Left colon (tissue), 2 donors: ENCODE measurements at regions not wholly inside any gene's neighbourhood (a gene's known extent, or its start where the extent isn't known, plus 50 kb on each side); places are given as distances from the start of the nearest gene placed in this dataset.

ENCODE experiments used
- ATAC-seq: fragments of 200-7000 bp; cut with Tn5 transposase; one replicate; pipeline ENCODE4 v1.9.1; 2020; ENCODE audit warnings: mild to moderate bottlenecking, moderate library complexity
- DNase-seq, 2 donors: peaks; one replicate each; pipeline ENCODE4 v3.0.0-alpha.2; 2020
- intact Hi-C, 2 donors: fragments of 100-400 bp; cut with DNase I in 1 of 2; cut with micrococcal nuclease in 1 of 2; formaldehyde crosslinking; loops; one replicate each; pipeline versions ENCODE4 v1.11.2 to v1.14.0; 2022; cut with DNase I, micrococcal nuclease
- donor health status: DM: no; HTN: no; CAD: no.
- donor health status: DM: yes; HTN: yes; CAD: no.

GRCh38 chr7:156028521-156028920 is 216.3 kb upstream of the SHH start:
- no peak for DNase-seq
- no peak for ATAC-seq
- intact Hi-C loops = no loop called here

DNA sequence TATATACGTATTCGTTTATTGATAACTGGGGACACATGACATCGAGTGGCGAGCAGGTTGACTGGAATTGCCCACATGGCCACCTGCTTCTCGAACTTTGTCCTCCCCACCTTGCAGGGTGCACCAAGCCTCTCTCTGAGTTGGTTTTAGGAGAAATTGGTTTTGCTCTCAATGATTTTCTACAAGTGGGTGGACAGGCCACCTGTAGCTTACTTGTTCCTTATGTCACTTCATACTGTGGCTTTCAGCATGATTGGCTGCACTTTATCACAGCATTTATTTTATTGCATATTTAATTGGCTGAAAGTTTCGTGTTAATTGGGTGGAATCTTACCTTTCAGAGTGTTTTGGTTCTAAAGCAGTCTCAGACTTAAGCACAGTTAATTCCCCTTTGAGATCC is 215.6 kb upstream of the SHH start:
- intact Hi-C loops = no loop called here
- ATAC-seq (no peak), DNase-seq (no peak)

GRCh38 chr7:156026603-156027002 is 214.3 kb upstream of the SHH start:
- DNase-seq (no peak), ATAC-seq (no peak)
- intact Hi-C loops = no loop called here

DNA sequence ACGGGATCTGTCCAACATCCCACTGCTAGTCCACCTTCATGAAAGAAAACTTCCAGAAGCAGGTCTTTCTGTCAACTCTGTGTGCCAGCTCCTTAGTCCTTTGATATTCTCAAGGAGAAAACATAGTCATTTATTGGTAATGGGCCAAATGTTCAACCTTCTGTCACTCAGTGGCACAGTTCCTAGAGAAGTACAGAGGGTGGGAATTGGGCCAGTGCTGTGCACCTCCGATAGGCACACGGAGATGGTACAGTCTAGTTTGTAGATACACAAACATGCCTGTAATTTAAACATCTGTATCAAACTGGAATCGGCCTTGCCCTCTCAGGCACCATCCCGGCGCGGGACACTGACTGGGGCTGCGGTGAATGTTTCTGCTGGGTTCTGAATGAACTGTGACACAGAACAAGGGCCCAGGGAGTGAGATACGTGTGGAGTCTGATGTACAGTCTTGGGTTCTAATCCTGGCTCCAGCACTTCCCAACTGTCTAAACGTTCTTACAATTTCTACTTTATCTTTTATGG is 213.9 kb upstream of the SHH start:
- ATAC-seq (no peak), DNase-seq (no peak)
- intact Hi-C loops = no loop called here

GRCh38 chr7:156025675-156026074 is 213.4 kb upstream of the SHH start:
- ATAC-seq (no peak), DNase-seq (no peak)
- intact Hi-C loops = no loop called here

GRCh38 chr7:156024201-156024600 is 211.9 kb upstream of the SHH start:
- intact Hi-C loops = no loop called here
- DNase-seq (no peak), ATAC-seq (no peak)

DNA sequence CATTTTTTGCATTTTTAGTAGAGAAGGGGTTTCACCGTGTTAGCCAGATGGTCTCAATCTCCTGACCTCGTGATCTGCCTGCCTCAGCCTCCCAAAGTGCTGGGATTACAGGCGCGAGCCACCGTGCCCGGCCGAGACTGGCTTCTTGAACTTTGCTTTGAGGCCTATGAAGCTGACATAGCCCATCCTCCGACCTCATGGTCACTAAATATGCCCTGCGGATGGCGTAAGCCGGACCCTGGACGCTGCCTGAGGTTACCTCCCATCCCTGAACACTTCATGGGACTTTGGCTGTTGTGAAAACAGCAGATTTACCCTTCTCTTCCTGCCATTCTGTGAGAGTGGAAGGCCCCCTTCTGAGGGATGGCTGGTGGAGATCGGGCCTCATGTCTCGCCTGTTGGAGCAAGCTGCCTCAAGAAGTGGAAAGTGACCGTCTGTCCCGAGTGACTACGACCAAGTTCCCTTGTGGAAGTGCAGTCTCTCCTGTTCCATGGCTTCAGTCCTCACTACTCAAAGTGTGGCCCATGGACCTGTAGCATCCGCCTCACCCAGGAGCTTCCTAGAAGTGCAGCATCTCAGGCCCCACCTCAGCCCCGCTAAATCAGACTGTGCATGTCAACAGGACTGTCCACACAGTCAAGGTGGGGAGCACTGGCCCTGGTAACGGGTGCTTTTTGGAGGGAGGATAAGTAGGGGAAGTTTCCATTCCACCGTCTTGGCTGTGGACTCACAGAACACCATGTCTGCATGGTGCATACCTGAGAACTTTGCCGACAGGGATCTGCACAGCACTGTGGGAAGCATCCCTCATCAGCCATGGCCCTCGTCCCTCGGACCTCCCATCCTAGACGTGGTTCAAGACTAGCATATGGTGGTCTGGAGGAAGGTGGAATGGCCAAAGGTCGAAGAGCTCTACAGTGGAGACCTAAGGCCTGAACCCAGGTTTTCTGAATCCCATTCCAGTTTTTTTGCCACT is 210.5 kb upstream of the SHH start:
- ATAC-seq = no peak
- intact Hi-C loops = no loop called here
- DNase-seq = no peak

- intact Hi-C loops = no loop called here
- no peak for ATAC-seq
- no peak for DNase-seq
Observed at GRCh38 chr7:156021471-156021870, 209.2 kb upstream of the SHH start.

DNA sequence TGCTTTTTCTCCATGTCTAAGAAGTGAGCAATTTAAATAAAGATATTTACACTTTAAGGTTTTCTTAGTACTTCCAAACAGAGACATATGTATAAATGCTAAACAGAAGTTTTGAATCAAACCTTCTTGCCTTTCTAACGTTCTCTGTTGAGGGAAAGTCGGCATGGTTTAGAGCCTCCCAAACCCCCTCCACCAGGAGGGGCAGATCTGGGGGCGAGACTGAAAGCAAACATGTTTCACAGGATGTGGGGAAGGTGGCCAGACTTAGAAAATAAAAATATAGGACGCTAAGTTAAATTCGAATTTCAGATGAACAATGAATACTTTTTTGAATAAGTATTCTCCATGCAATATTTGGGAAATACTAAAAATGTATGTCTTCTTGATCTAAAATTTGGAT is 208.3 kb upstream of the SHH start:
- intact Hi-C loops = no loop called here
- ATAC-seq (no peak), DNase-seq (no peak)

DNA sequence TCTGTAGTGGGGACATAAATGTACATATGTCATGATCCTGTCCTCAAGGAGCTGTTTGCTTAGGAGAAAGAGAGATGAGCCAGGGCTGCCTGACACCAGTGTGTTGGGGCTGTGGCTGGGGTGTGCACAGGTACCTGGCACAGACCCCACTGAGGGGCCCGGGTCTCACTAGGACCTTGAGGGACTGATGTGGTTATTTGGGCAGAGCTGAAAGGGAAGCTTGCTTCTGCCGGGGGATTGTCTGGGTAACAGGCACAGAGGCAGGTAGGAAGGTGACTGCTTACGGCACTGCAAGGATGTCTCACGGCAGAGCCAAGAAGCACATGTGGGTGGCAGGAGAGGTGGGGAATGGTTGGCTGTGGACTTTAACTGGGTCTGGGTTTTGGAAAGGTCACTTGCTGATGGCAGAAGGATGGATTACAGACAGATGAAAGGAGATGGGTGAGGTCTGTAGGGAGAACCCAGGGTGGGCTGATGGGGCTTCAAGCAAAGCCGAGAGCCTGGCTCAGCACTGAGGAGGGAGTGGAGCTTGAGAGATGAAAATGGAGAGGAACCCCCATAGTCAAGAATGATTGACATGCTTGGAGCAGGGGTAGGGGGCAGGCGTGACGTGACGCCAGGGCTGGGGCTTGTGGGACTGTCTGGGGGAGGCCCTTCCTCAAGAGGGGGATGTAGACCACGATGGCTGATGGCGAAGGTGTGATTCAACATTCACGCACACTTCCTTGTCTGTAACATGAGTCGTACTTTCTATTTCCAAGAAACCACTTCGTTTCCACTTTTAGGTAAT is 207.7 kb upstream of the SHH start:
- ATAC-seq (no peak), DNase-seq (no peak)
- intact Hi-C loops = no loop called here

- DNase-seq (no peak), ATAC-seq (no peak)
- intact Hi-C loops = no loop called here
Observed at GRCh38 chr7:156019308-156019707, 207.0 kb upstream of the SHH start.

DNA sequence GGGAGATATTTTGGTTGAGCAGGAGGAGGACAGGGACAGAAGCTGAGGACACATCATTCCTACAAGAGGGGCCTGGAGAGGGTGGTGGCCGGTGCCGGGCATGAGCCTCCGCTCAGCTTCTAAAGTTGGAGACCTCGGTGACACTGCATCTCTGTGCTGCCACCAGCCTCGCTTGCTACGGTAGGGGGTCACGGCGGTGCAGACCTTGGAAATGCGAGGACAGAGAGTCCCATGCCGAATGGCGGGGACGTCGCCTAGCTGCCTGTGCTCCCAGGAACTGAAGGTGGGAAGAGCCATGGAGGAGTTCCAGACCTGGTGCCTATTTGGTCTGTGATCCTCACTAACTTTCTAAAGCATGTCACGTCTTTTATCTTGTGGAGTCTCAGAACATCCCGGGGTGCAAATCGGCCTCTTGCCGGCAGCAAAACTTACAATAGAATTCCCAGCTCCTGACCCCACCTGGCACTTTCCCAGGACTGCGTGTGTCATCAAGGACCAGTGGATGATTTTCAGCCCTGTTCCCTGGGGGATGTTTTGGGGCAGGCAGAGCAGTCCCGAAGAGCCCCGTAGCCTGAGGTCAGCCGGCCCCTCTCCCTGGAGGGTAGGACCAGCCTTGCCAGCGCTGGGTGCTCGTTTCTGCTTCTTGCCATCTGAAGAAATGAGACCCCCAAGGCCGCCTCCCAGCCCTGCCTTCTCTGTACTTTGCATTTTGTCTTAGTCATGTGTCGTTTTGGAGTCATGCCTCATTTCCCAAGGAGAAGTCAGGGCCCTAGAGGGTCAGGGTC is 205.8 kb upstream of the SHH start:
- DNase-seq (no peak), ATAC-seq (no peak)
- intact Hi-C loops = no loop called here

GRCh38 chr7:156017431-156017830 is 205.2 kb upstream of the SHH start:
- ATAC-seq = no peak
- no peak for DNase-seq
- intact Hi-C loops = no loop called here

GRCh38 chr7:156015237-156016020 is 203.2 kb upstream of the SHH start:
- DNase-seq = no peak
- ATAC-seq = no peak
- intact Hi-C loops = no loop called here

DNA sequence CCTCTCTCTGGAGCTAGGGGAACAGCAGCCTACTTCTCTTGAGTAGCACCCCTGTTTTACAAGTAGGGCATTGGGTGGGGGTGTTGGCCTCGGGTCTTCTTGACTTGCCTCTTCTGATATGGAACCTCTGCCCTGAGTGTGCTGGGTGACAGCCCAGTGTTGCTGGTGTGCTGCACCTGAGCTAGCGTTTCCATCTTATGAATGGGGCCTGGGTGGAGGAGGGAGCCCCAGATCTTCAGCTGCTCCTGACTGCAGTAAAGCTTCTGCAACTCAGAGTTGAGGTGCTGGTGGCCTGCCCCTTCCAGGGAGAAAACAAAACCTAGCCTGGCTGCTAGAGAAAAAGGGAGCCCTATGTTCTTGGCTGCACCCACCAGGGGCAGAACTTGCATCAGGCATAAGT is 202.5 kb upstream of the SHH start:
- intact Hi-C loops = no loop called here
- ATAC-seq = no peak
- DNase-seq = no peak

DNA sequence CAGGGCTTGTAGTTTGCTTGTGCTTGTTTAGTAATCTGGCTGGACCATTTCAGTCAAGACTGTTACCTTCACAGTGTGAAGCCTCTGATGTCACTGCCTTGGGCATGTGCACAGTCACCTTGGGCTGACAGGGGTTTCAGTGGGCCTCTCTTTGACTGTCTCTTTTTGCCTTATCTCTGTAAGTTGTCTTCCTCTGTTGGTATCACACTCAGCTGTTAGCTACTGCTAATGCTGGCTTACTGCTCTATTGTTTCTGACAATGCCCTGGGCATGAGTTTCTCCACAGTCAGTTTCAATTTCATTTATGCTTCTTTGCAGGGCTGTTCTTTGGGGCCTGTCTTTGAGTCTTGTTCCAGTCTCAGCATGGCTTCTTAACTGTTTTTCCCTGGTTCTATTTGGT is 201.9 kb upstream of the SHH start:
- intact Hi-C loops = no loop called here
- no peak for DNase-seq
- no peak for ATAC-seq

- intact Hi-C loops = no loop called here
- no peak for DNase-seq
- no peak for ATAC-seq
Observed at GRCh38 chr7:156012412-156012811, 200.1 kb upstream of the SHH start.

GRCh38 chr7:156009569-156009968 is 197.3 kb upstream of the SHH start:
- ATAC-seq (no peak), DNase-seq (no peak)
- intact Hi-C loops = no loop called here
